Mesothelial cell of epicardium (in vitro differentiated cells): ENCODE measurements at regions not wholly inside any gene's neighbourhood (a gene's known extent, or its start where the extent isn't known, plus 50 kb on each side); places are given as distances from the start of the nearest gene placed in this dataset.
A peak's percentile ranks its signal among the peaks of the same experiment; 100 is the strongest.

Experiments
- DNase-seq, 2 experiments: peaks; one replicate each; pipeline ENCODE4 v3.0.0; 2021; ENCODE audit warnings: low spot score in 2 of 2; ENCODE audit not compliant: unreplicated experiment in 2 of 2
- H3K27ac Mint-ChIP-seq: 2 replicates; pipeline ENCODE4 v1.8.0; 2021; ENCODE audit warnings: mixed read lengths
- H3K27me3 Mint-ChIP-seq: 2 replicates; pipeline ENCODE4 v1.8.0; 2021; ENCODE audit warnings: low read depth, mixed read lengths
- H3K36me3 Mint-ChIP-seq: 2 replicates; pipeline ENCODE4 v1.8.0; 2021; ENCODE audit warnings: mixed read lengths
- H3K4me1 Mint-ChIP-seq: 2 replicates; pipeline ENCODE4 v1.8.0; 2021; ENCODE audit warnings: mixed read lengths
- H3K4me3 Mint-ChIP-seq: 2 replicates; pipeline ENCODE4 v1.8.0; 2021; ENCODE audit warnings: mild to moderate bottlenecking, moderate library complexity, mixed read lengths
- H3K9me3 Mint-ChIP-seq: 2 replicates; pipeline ENCODE4 v1.8.0; 2021; ENCODE audit warnings: mixed read lengths
- CTCF ChIP-seq: fragments of 200-600 bp; sonication (generic); IDR thresholded peaks from one replicate; pipeline ENCODE4 v1.5.0; 2021; ENCODE audit warnings: antibody characterized with exemption; ENCODE audit not compliant: unreplicated experiment

GRCh38 chr20:7113577-7114466, 346.3 kb downstream of the BMP2 start:
- no peak for TF ChIP-seq CTCF
- no peak overlapping the region for H3K27ac Mint-ChIP-seq
- DNase-seq, result peak; percentile 20 to 42
- no peaks in the 10 kb centered on the region for H3K27me3 Mint-ChIP-seq
- H3K9me3 Mint-ChIP-seq, result no peaks in the 10 kb centered on the region
- no peak overlapping the region for H3K4me3 Mint-ChIP-seq
- no peaks in the 10 kb centered on the region for H3K36me3 Mint-ChIP-seq
- H3K4me1 Mint-ChIP-seq, result peaks cover 16% of the 10 kb centered on the region

- DNase-seq, result no peak
- H3K36me3 Mint-ChIP-seq, result no peaks in the 10 kb centered on the region
Observed at GRCh38 chr20:7123457-7123856, 356.0 kb downstream of the BMP2 start.

GRCh38 chr20:7124120-7124519, 356.6 kb downstream of the BMP2 start:
- H3K27ac Mint-ChIP-seq, result no peak overlapping the region
- DNase-seq, result no peak

More at GRCh38 chr20:7123457-7123856, 356.0 kb downstream of the BMP2 start:
- no peak for TF ChIP-seq CTCF
- Mint-ChIP-seq H3K27ac (no peak overlapping the region), H3K9me3 (no peaks in the 10 kb centered on the region), H3K4me1 (no peaks in the 10 kb centered on the region), H3K27me3 (peaks cover 9% of the 10 kb centered on the region), H3K4me3 (no peak overlapping the region)

GRCh38 chr20:7136886-7137285, 369.4 kb downstream of the BMP2 start:
- Mint-ChIP-seq H3K27ac (no peak overlapping the region), H3K27me3 (peaks cover 21% of the 10 kb centered on the region), H3K4me3 (no peak overlapping the region), H3K4me1 (peaks cover 8% of the 10 kb centered on the region), H3K36me3 (no peaks in the 10 kb centered on the region), H3K9me3 (no peaks in the 10 kb centered on the region)
- no peak for TF ChIP-seq CTCF
- no peak for DNase-seq

More at GRCh38 chr20:7124120-7124519, 356.6 kb downstream of the BMP2 start:
- Mint-ChIP-seq H3K4me1 (no peaks in the 10 kb centered on the region), H3K9me3 (no peaks in the 10 kb centered on the region), H3K36me3 (no peaks in the 10 kb centered on the region), H3K4me3 (no peak overlapping the region), H3K27me3 (peaks cover 9% of the 10 kb centered on the region)
- no peak for TF ChIP-seq CTCF

- H3K27me3 Mint-ChIP-seq, result peaks cover 21% of the 10 kb centered on the region
- H3K4me1 Mint-ChIP-seq, result peaks cover 6% of the 10 kb centered on the region
- H3K4me3 Mint-ChIP-seq, result no peak overlapping the region
- TF ChIP-seq CTCF, result no peak
- H3K9me3 Mint-ChIP-seq, result no peaks in the 10 kb centered on the region
- H3K27ac Mint-ChIP-seq, result no peak overlapping the region
- no peak for DNase-seq
- no peaks in the 10 kb centered on the region for H3K36me3 Mint-ChIP-seq
Observed at GRCh38 chr20:7137395-7138151, 370.1 kb downstream of the BMP2 start.
